Fibroblast of villous mesenchyme (primary cell): ENCODE measurements at regions not wholly inside any gene's neighbourhood (a gene's known extent, or its start where the extent isn't known, plus 50 kb on each side); places are given as distances from the start of the nearest gene placed in this dataset.

Experiments used
- DNase-seq: peaks from one replicate; pipeline ENCODE4 v3.0.0-alpha.2; 2010; ENCODE audit warnings: low read depth
- H3K4me3 ChIP-seq: 2 replicates; pipeline ENCODE4 v1.5.1; 2011; ENCODE audit warnings: low read depth, mild to moderate bottlenecking, low read length
- CTCF ChIP-seq: IDR thresholded peaks from 2 replicates; pipeline ENCODE4 v1.5.1; 2012; ENCODE audit warnings: low read depth, mild to moderate bottlenecking, low read length; ENCODE audit not compliant: insufficient read depth

GRCh38 chr18:67354091-67354490 lies 162.4 kb downstream of the DSEL start:
- no peak for TF ChIP-seq CTCF
- DNase-seq = no peak
- H3K4me3 ChIP-seq = no peak overlapping the region

- no peak overlapping the region for H3K4me3 ChIP-seq
- DNase-seq = no peak
- no peak for TF ChIP-seq CTCF
Observed at GRCh38 chr18:67347438-67347837, 169.1 kb downstream of the DSEL start.

- H3K4me3 ChIP-seq = no peak overlapping the region
- TF ChIP-seq CTCF = no peak
- no peak for DNase-seq
Observed at GRCh38 chr18:67342159-67342558, 174.4 kb downstream of the DSEL start.

GRCh38 chr18:67337696-67338095 lies 178.8 kb downstream of the DSEL start:
- TF ChIP-seq CTCF = no peak
- DNase-seq = no peak
- H3K4me3 ChIP-seq = no peak overlapping the region

GRCh38 chr18:67331857-67332256 lies 184.7 kb downstream of the DSEL start:
- H3K4me3 ChIP-seq = no peak overlapping the region
- no peak for TF ChIP-seq CTCF
- DNase-seq = no peak

- TF ChIP-seq CTCF = no peak
- DNase-seq = no peak
- H3K4me3 ChIP-seq = no peak overlapping the region
Observed at GRCh38 chr18:67319109-67319508, 197.4 kb downstream of the DSEL start.

GRCh38 chr18:67318651-67319050 lies 197.9 kb downstream of the DSEL start:
- H3K4me3 ChIP-seq = no peak overlapping the region
- no peak for TF ChIP-seq CTCF
- peak; percentile 54 for DNase-seq
